Caco-2 (cell line): ENCODE measurements at regions not wholly inside any gene's neighbourhood (a gene's known extent, or its start where the extent isn't known, plus 50 kb on each side); places are given as distances from the start of the nearest gene placed in this dataset.

ENCODE experiments used
- BruUV-seq: library from RNA; stranded (reverse); fragments of 400-500 nt; replicated peaks from 2 replicates; lab custom pipeline; 2021; lab: Mats Ljungman, UMichigan
- CTCF ChIA-PET: fragments of 300-600 bp; sonication (Branson Sonifier 250); formaldehyde crosslinking; loops from one replicate; lab custom pipeline; 2022; ENCODE audit warnings: antibody characterized with exemption; lab: Charles Lee
- POLR2A ChIA-PET: fragments of 300-600 bp; sonication (Branson Sonifier 250); formaldehyde crosslinking; loops from one replicate; lab custom pipeline; 2022; ENCODE audit warnings: antibody characterized with exemption; lab: Charles Lee
- DNase-seq, 2 experiments: peaks; one replicate each; pipeline versions ENCODE4 v3.0.0 to v3.0.0-alpha.2; 2020 to 2022
- H3K27me3 ChIP-seq: replicated peaks from 2 replicates; pipeline ENCODE4 v1.6.0; 2011; ENCODE audit warnings: low read length; ENCODE audit not compliant: control insufficient read depth, insufficient read depth
- H3K36me3 ChIP-seq: 2 replicates; pipeline ENCODE4 v1.5.1; 2011; ENCODE audit warnings: low read length; ENCODE audit not compliant: control insufficient read depth, insufficient read depth
- H3K4me1 ChIP-seq: fragments of 250-450 bp; sonication (Bioruptor Pico); 2 replicates; pipeline ENCODE4 v1.5.1; 2020; ENCODE audit warnings: mild to moderate bottlenecking
- H3K4me3 ChIP-seq: 2 replicates; pipeline ENCODE4 v1.5.1; 2011; ENCODE audit warnings: low read depth, mild to moderate bottlenecking, control low read depth, low read length
- H3K9me3 ChIP-seq: fragments of 250-450 bp; sonication (Bioruptor Pico); 2 replicates; pipeline ENCODE4 v1.5.1; 2020; ENCODE audit warnings: mild to moderate bottlenecking, moderate library complexity
- H3K27ac Mint-ChIP-seq: one replicate; pipeline ENCODE4 v1.8.0; 2022; ENCODE audit warnings: mixed read lengths; ENCODE audit not compliant: unreplicated experiment
- H3K27me3 Mint-ChIP-seq: one replicate; pipeline ENCODE4 v1.8.0; 2022; ENCODE audit warnings: mixed read lengths; ENCODE audit not compliant: insufficient read depth, unreplicated experiment
- H3K36me3 Mint-ChIP-seq: one replicate; pipeline ENCODE4 v1.8.0; 2022; ENCODE audit warnings: mild to moderate bottlenecking, mixed read lengths; ENCODE audit not compliant: insufficient read depth, unreplicated experiment
- H3K4me1 Mint-ChIP-seq: one replicate; pipeline ENCODE4 v1.8.0; 2022; ENCODE audit warnings: low read depth, mixed read lengths; ENCODE audit not compliant: unreplicated experiment
- H3K4me3 Mint-ChIP-seq: one replicate; pipeline ENCODE4 v1.8.0; 2022; ENCODE audit warnings: mild to moderate bottlenecking, moderate library complexity, mixed read lengths; ENCODE audit not compliant: unreplicated experiment
- H3K9me3 Mint-ChIP-seq: one replicate; pipeline ENCODE4 v1.8.0; 2022; ENCODE audit warnings: mixed read lengths; ENCODE audit not compliant: unreplicated experiment
- intact Hi-C: fragments of 100-400 bp; cut with micrococcal nuclease; formaldehyde crosslinking; loops from one replicate; pipeline ENCODE4 v1.10.0; 2022; ENCODE audit not compliant: unreplicated experiment
- TF ChIP-seq, protein P1 (sequence below), 2 experiments: fragments of 200-600 bp in 1 of 2; IDR thresholded peaks; 1 replicate in 1 of 2; 2 replicates in 1 of 2; pipeline versions ENCODE4 v1.5.1 to v1.8.0; 2011 to 2022; ENCODE audit warnings: antibody characterized with exemption in 1 of 2, control low read depth in 1 of 2, inconsistent platforms in 1 of 2, low read depth in 1 of 2, low read length in 1 of 2, mild to moderate bottlenecking in 1 of 2, moderate library complexity in 1 of 2; ENCODE audit not compliant: insufficient read depth in 1 of 2, severe bottlenecking in 1 of 2, unreplicated experiment in 1 of 2

- no peak for DNase-seq
- H3K27ac Mint-ChIP-seq = no peak overlapping the region
- TF ChIP-seq, protein P1, sequence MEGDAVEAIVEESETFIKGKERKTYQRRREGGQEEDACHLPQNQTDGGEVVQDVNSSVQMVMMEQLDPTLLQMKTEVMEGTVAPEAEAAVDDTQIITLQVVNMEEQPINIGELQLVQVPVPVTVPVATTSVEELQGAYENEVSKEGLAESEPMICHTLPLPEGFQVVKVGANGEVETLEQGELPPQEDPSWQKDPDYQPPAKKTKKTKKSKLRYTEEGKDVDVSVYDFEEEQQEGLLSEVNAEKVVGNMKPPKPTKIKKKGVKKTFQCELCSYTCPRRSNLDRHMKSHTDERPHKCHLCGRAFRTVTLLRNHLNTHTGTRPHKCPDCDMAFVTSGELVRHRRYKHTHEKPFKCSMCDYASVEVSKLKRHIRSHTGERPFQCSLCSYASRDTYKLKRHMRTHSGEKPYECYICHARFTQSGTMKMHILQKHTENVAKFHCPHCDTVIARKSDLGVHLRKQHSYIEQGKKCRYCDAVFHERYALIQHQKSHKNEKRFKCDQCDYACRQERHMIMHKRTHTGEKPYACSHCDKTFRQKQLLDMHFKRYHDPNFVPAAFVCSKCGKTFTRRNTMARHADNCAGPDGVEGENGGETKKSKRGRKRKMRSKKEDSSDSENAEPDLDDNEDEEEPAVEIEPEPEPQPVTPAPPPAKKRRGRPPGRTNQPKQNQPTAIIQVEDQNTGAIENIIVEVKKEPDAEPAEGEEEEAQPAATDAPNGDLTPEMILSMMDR (IDR thresholded peaks at IDR 0.05; ENCODE audit: insufficient read depth in 1 of 2, low read depth in 1 of 2, low read length in 1 of 2, severe bottlenecking in 1 of 2, unreplicated experiment in 1 of 2) = no peak
- Histone ChIP-seq H3K4me3 (no peak overlapping the region), H3K4me1 (no peaks in the 10 kb centered on the region), H3K36me3 (no peaks in the 10 kb centered on the region), H3K27me3 (no peaks in the 10 kb centered on the region), H3K9me3 (no peaks in the 10 kb centered on the region)
- ChIA-PET CTCF (no interaction called here), POLR2A (no interaction called here)
- H3K36me3 Mint-ChIP-seq = no peaks in the 10 kb centered on the region
- H3K27me3 Mint-ChIP-seq = no peaks in the 10 kb centered on the region
- intact Hi-C loops = no loop called here
- no peaks in the 10 kb centered on the region for H3K4me1 Mint-ChIP-seq
- no peaks in the 10 kb centered on the region for H3K9me3 Mint-ChIP-seq
- no peak overlapping the region for H3K4me3 Mint-ChIP-seq
- no TSS peak for BruUV-seq
These were observed 228.3 kb upstream of the MGAT4C start for GRCh38 chr12:86484473-86484872.

DNA sequence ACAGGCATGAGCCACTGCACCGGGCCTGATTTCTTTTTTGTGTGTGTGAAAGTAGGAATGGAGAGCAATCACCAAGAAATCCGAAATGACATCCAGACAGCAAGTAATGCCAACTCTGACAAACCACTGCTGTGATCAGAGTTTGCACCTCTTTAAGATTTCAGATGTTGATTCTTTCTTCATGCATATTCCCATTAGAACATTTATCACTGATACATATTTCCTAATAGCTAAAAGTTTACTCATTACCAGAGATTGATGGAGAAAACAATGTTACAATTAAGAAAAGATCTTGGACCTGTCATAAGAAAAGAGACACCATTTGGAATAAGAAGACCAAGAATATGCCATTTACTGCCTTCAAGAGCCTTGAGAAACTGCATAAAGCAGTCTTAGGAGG is 217.0 kb upstream of the MGAT4C start:
- no peaks in the 10 kb centered on the region for H3K27me3 ChIP-seq
- H3K36me3 ChIP-seq = no peaks in the 10 kb centered on the region
- H3K4me1 Mint-ChIP-seq = no peaks in the 10 kb centered on the region
- TF ChIP-seq, protein P1 (IDR thresholded peaks at IDR 0.05; ENCODE audit: insufficient read depth in 1 of 2, low read depth in 1 of 2, low read length in 1 of 2, severe bottlenecking in 1 of 2, unreplicated experiment in 1 of 2) = no peak
- ChIA-PET CTCF (no interaction called here), POLR2A (no interaction called here)
- H3K27ac Mint-ChIP-seq = no peak overlapping the region
- H3K36me3 Mint-ChIP-seq = no peaks in the 10 kb centered on the region
- H3K4me1 ChIP-seq = no peaks in the 10 kb centered on the region
- H3K9me3 ChIP-seq = no peaks in the 10 kb centered on the region
- H3K4me3 Mint-ChIP-seq = no peak overlapping the region
- H3K27me3 Mint-ChIP-seq = peaks cover 2% of the 10 kb centered on the region
- H3K4me3 ChIP-seq = no peak overlapping the region
- intact Hi-C loops = no loop called here
- DNase-seq = no peak
- no peaks in the 10 kb centered on the region for H3K9me3 Mint-ChIP-seq
- BruUV-seq = no TSS peak

DNA sequence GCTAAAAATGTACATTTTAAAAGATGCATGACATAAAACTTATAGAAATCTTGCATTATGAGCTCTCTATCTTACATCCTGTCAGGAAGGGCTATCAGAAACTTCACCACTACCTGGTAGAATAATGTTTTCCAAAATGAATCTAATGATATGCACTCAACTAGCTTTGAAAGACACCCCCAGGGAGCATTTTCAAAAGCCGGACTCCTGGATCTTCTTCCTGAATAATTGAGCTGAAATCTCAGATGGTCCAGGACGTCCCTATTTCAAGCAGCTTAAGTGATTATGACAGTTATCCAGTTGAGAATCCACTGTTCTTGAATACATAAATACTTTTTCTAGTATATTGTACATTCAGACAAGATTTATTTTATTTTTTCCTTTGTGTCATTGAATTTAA is 200.6 kb upstream of the MGAT4C start:
- no peak overlapping the region for H3K4me3 ChIP-seq
- no peaks in the 10 kb centered on the region for H3K9me3 Mint-ChIP-seq
- no peaks in the 10 kb centered on the region for H3K4me1 Mint-ChIP-seq
- BruUV-seq = no TSS peak
- H3K36me3 Mint-ChIP-seq = no peaks in the 10 kb centered on the region
- no peak for DNase-seq
- no peak overlapping the region for H3K4me3 Mint-ChIP-seq
- H3K27me3 Mint-ChIP-seq = no peaks in the 10 kb centered on the region
- no peaks in the 10 kb centered on the region for H3K4me1 ChIP-seq
- H3K27me3 ChIP-seq = no peaks in the 10 kb centered on the region
- POLR2A ChIA-PET = no interaction called here
- no peaks in the 10 kb centered on the region for H3K9me3 ChIP-seq
- TF ChIP-seq, protein P1 (IDR thresholded peaks at IDR 0.05; ENCODE audit: insufficient read depth in 1 of 2, low read depth in 1 of 2, low read length in 1 of 2, severe bottlenecking in 1 of 2, unreplicated experiment in 1 of 2) = no peak
- intact Hi-C loops = no loop called here
- no peak overlapping the region for H3K27ac Mint-ChIP-seq
- CTCF ChIA-PET = no interaction called here
- H3K36me3 ChIP-seq = no peaks in the 10 kb centered on the region
